ENCODE measurements at regions not wholly inside any gene's neighbourhood (a gene's known extent, or its start where the extent isn't known, plus 50 kb on each side); places are given as distances from the start of the nearest gene placed in this dataset.

GRCh38 chr3:76497636-76498035 is 542.3 kb upstream of the ROBO2 start:
- no peak overlapping the region for H3K4me3 ChIP-seq (ENCODE audit: low read length)
- H3K4me2 ChIP-seq (ENCODE audit: low read length) = no peak overlapping the region
- H2BK15ac ChIP-seq (replicated peaks; ENCODE audit: low read depth) = no peak overlapping the region
- no peak overlapping the region for H3K4ac ChIP-seq (ENCODE audit: low read depth, low read length)
- H3K4me1 ChIP-seq (ENCODE audit: control insufficient read depth, low read depth, low read length) = no peaks in the 10 kb centered on the region
- H3K56ac ChIP-seq (ENCODE audit: low read length) = no peak overlapping the region
- peak; percentile 91 for DNase-seq
- no peak overlapping the region for H4K8ac ChIP-seq (ENCODE audit: low read depth, low read length)
- no peaks in the 10 kb centered on the region for H3K79me2 ChIP-seq (ENCODE audit: control insufficient read depth, insufficient read depth, low read length)
- no peak overlapping the region for H4K5ac ChIP-seq (ENCODE audit: low read length)
- H3K9ac ChIP-seq (ENCODE audit: low read length) = no peak overlapping the region
- no peak overlapping the region for H2BK120ac ChIP-seq (ENCODE audit: low read depth, low read length)
- H3K36me3 ChIP-seq (ENCODE audit: control insufficient read depth, insufficient read depth, low read length) = no peaks in the 10 kb centered on the region
- no CpG with 5 or more reads among the region's 3 CpGs for WGBS (ENCODE audit: extremely low coverage, insufficient coverage, low lambda C conversion rate)
- H2BK5ac ChIP-seq (ENCODE audit: low read length) = no peak overlapping the region
- no peaks in the 10 kb centered on the region for H3K27me3 ChIP-seq (ENCODE audit: insufficient read depth, low read length, poor library complexity)
- H3K18ac ChIP-seq (ENCODE audit: low read length) = no peak overlapping the region
- no peaks in the 10 kb centered on the region for H3K79me1 ChIP-seq (ENCODE audit: low read length)
- no peak overlapping the region for H2AK5ac ChIP-seq (ENCODE audit: low read length)
- H3K27ac ChIP-seq (ENCODE audit: low read depth, low read length) = no peak overlapping the region
- H3K23ac ChIP-seq (ENCODE audit: low read length) = no peak overlapping the region

- Histone ChIP-seq H2BK15ac (replicated peaks; ENCODE audit: low read depth) (no peak overlapping the region), H3K4me3 (ENCODE audit: low read length) (no peak overlapping the region), H3K23ac (ENCODE audit: low read length) (no peak overlapping the region), H3K18ac (ENCODE audit: low read length) (no peak overlapping the region), H4K5ac (ENCODE audit: low read length) (no peak overlapping the region), H2AK5ac (ENCODE audit: low read length) (no peak overlapping the region), H3K56ac (ENCODE audit: low read length) (no peak overlapping the region), H3K36me3 (ENCODE audit: control insufficient read depth, insufficient read depth, low read length) (no peaks in the 10 kb centered on the region), H2BK5ac (ENCODE audit: low read length) (no peak overlapping the region), H3K4me1 (ENCODE audit: control insufficient read depth, low read depth, low read length) (no peaks in the 10 kb centered on the region), H3K79me2 (ENCODE audit: control insufficient read depth, insufficient read depth, low read length) (no peaks in the 10 kb centered on the region), H3K27me3 (ENCODE audit: insufficient read depth, low read length, poor library complexity) (peaks cover 2% of the 10 kb centered on the region), H3K79me1 (ENCODE audit: low read length) (no peaks in the 10 kb centered on the region), H3K9ac (ENCODE audit: low read length) (no peak overlapping the region), H3K27ac (ENCODE audit: low read depth, low read length) (no peak overlapping the region), H3K4me2 (ENCODE audit: low read length) (no peak overlapping the region), H3K4ac (ENCODE audit: low read depth, low read length) (no peak overlapping the region), H4K8ac (ENCODE audit: low read depth, low read length) (no peak overlapping the region), H2BK120ac (ENCODE audit: low read depth, low read length) (no peak overlapping the region)
- 100% methylated on average over 2 of the region's 2 CpGs for WGBS (ENCODE audit: extremely low coverage, insufficient coverage, low lambda C conversion rate)
- DNase-seq = no peak
Measured at GRCh38 chr3:76500746-76501275, 539.1 kb upstream of the ROBO2 start.

- Histone ChIP-seq H3K4me2 (ENCODE audit: low read length) (no peak overlapping the region), H3K36me3 (ENCODE audit: control insufficient read depth, insufficient read depth, low read length) (no peaks in the 10 kb centered on the region), H3K56ac (ENCODE audit: low read length) (no peak overlapping the region), H4K5ac (ENCODE audit: low read length) (no peak overlapping the region), H2BK15ac (replicated peaks; ENCODE audit: low read depth) (no peak overlapping the region), H2BK5ac (ENCODE audit: low read length) (no peak overlapping the region), H4K8ac (ENCODE audit: low read depth, low read length) (no peak overlapping the region), H3K23ac (ENCODE audit: low read length) (no peak overlapping the region), H3K79me2 (ENCODE audit: control insufficient read depth, insufficient read depth, low read length) (no peaks in the 10 kb centered on the region), H2AK5ac (ENCODE audit: low read length) (no peak overlapping the region), H3K18ac (ENCODE audit: low read length) (no peak overlapping the region), H3K79me1 (ENCODE audit: low read length) (no peaks in the 10 kb centered on the region), H2BK120ac (ENCODE audit: low read depth, low read length) (no peak overlapping the region), H3K27ac (ENCODE audit: low read depth, low read length) (no peak overlapping the region), H3K4ac (ENCODE audit: low read depth, low read length) (no peak overlapping the region), H3K4me3 (ENCODE audit: low read length) (no peak overlapping the region), H3K4me1 (ENCODE audit: control insufficient read depth, low read depth, low read length) (no peaks in the 10 kb centered on the region), H3K27me3 (ENCODE audit: insufficient read depth, low read length, poor library complexity) (peaks cover 2% of the 10 kb centered on the region), H3K9ac (ENCODE audit: low read length) (no peak overlapping the region)
- no peak for DNase-seq
- WGBS (ENCODE audit: extremely low coverage, insufficient coverage, low lambda C conversion rate) = no CpG with 5 or more reads among the region's 1 CpG
Measured at GRCh38 chr3:76501315-76501714, 538.6 kb upstream of the ROBO2 start.

- Histone ChIP-seq H3K27me3 (ENCODE audit: insufficient read depth, low read length, poor library complexity) (peaks cover 2% of the 10 kb centered on the region), H3K36me3 (ENCODE audit: control insufficient read depth, insufficient read depth, low read length) (no peaks in the 10 kb centered on the region), H3K27ac (ENCODE audit: low read depth, low read length) (no peak overlapping the region), H4K5ac (ENCODE audit: low read length) (no peak overlapping the region), H2BK120ac (ENCODE audit: low read depth, low read length) (no peak overlapping the region), H3K18ac (ENCODE audit: low read length) (no peak overlapping the region), H4K8ac (ENCODE audit: low read depth, low read length) (no peak overlapping the region), H3K9ac (ENCODE audit: low read length) (no peak overlapping the region), H2BK5ac (ENCODE audit: low read length) (no peak overlapping the region), H3K79me1 (ENCODE audit: low read length) (no peaks in the 10 kb centered on the region), H3K4me3 (ENCODE audit: low read length) (no peak overlapping the region), H3K4me1 (ENCODE audit: control insufficient read depth, low read depth, low read length) (no peaks in the 10 kb centered on the region), H2BK15ac (replicated peaks; ENCODE audit: low read depth) (no peak overlapping the region), H2AK5ac (ENCODE audit: low read length) (no peak overlapping the region), H3K79me2 (ENCODE audit: control insufficient read depth, insufficient read depth, low read length) (no peaks in the 10 kb centered on the region), H3K4me2 (ENCODE audit: low read length) (no peak overlapping the region), H3K23ac (ENCODE audit: low read length) (no peak overlapping the region), H3K4ac (ENCODE audit: low read depth, low read length) (no peak overlapping the region), H3K56ac (ENCODE audit: low read length) (no peak overlapping the region)
- no peak for DNase-seq
Measured at GRCh38 chr3:76502076-76502475, 537.8 kb upstream of the ROBO2 start.

GRCh38 chr3:76505202-76505845 is 534.6 kb upstream of the ROBO2 start:
- DNase-seq = no peak
- H3K4me3 ChIP-seq (ENCODE audit: low read length) = no peak overlapping the region
- H3K79me2 ChIP-seq (ENCODE audit: control insufficient read depth, insufficient read depth, low read length) = no peaks in the 10 kb centered on the region
- H3K18ac ChIP-seq (ENCODE audit: low read length) = no peak overlapping the region
- H2BK15ac ChIP-seq (replicated peaks; ENCODE audit: low read depth) = no peak overlapping the region
- no peak overlapping the region for H3K56ac ChIP-seq (ENCODE audit: low read length)
- no CpG with 5 or more reads among the region's 5 CpGs for WGBS (ENCODE audit: extremely low coverage, insufficient coverage, low lambda C conversion rate)
- H3K79me1 ChIP-seq (ENCODE audit: low read length) = no peaks in the 10 kb centered on the region
- H3K9ac ChIP-seq (ENCODE audit: low read length) = no peak overlapping the region
- no peak overlapping the region for H3K23ac ChIP-seq (ENCODE audit: low read length)
- no peak overlapping the region for H3K4ac ChIP-seq (ENCODE audit: low read depth, low read length)
- H3K36me3 ChIP-seq (ENCODE audit: control insufficient read depth, insufficient read depth, low read length) = no peaks in the 10 kb centered on the region
- H2AK5ac ChIP-seq (ENCODE audit: low read length) = no peak overlapping the region
- H4K8ac ChIP-seq (ENCODE audit: low read depth, low read length) = no peak overlapping the region
- H3K4me2 ChIP-seq (ENCODE audit: low read length) = no peak overlapping the region
- H3K27ac ChIP-seq (ENCODE audit: low read depth, low read length) = no peak overlapping the region
- no peak overlapping the region for H2BK120ac ChIP-seq (ENCODE audit: low read depth, low read length)
- no peak overlapping the region for H2BK5ac ChIP-seq (ENCODE audit: low read length)
- no peaks in the 10 kb centered on the region for H3K4me1 ChIP-seq (ENCODE audit: control insufficient read depth, low read depth, low read length)
- no peak overlapping the region for H4K5ac ChIP-seq (ENCODE audit: low read length)
- peaks cover 2% of the 10 kb centered on the region for H3K27me3 ChIP-seq (ENCODE audit: insufficient read depth, low read length, poor library complexity)

All from mesendoderm (in vitro differentiated cells).